ENCODE measurements at regions not wholly inside any gene's neighbourhood (a gene's known extent, or its start where the extent isn't known, plus 50 kb on each side); places are given as distances from the start of the nearest gene placed in this dataset.

DNA sequence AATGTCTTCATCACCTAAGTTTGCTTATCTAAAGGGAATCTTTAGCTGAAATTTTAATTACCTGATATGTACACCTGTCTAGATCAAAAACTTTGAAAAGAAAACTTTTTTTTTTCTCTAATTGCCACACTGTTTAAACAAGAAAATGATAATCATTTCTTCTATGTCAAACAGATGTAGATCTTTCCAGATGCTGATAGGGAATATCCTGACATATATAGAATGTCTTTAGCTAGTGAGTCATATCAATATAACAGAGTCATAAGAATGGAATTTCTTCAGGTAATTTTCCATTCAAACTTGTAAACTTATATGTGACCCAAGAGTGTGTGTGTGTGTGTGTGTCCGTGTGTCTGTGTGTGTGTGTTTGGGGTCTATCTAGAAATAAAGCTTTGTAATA is 271.9 kb downstream of the GPM6A start:
- no peak for DNase-seq

DNA sequence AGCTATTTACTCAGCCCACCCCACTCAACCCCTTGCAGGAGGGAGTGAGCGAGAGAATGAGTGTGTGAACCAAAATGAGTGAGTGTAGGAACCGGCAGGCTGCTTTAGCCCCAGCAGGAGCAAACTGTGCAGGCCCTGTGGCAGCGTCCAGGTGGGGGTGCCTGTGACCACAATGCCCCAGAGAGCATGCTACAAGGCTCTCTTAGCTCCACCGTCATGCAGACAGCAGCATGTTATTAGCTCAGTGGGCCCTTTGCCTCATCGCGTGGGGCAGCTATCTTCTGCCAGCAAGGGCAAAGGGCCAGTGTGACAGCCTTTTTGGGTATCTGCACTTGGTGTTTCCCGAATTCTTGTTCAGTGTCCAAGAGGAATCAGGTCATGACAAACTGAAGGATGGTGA is 271.3 kb downstream of the GPM6A start:
- no peak for DNase-seq

DNA sequence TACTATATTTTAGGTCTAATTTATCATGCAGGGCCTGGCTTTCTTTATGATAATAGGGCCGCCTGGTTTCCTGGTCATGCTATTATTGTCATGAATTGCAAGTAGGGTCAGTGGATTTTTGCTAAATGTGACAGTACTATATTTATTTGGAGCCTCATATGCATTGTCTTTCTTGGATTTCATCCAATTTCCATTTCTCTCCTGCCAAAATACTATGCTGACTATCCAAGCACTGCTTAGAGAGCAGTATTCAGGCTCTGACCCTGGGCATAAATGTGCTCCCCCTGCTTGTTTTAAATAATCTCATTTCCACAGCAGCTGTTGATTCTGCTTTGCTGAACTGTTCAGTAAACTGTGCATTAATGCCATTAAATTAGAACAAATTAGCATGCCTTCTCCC is 269.3 kb downstream of the GPM6A start:
- DNase-seq = peak; percentile 48

DNA sequence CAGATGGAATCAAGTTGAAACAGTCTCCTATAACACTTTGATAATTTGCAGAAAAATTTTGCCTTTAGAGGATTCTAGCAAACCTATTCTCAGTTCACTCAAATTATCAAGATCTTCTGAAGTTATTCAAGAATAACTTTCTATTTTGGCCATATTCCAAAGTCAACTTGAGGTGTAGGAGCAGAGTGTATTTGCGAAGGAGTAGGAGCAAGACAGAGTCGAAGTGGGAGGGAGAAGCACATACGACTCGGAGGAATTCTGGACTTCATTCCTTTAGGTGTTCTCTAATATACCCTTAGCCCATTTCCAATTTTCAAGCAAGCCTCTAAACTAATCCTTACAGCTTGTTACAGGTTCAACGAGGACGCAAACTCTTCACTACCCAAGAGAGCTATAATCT is 252.9 kb downstream of the GPM6A start:
- DNase-seq = no peak

DNA sequence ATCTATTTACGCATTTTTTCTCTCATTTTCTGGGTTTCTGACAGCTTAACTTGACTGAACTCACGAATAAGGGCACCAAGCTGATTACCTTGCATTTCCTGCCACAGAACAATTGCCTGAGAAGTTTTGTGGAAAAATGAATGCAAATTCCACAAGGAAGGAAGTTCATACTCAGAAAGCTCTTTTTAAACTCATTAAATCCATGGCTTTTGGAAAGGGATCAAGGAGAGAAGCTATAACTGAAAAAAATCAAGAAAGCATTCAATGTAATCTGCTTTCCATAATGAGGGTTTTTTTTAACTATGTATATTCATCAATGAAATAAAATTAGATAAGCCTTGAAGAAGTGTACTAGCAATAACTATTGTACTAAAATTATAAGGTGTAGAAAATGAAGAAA is 252.5 kb downstream of the GPM6A start:
- no peak for DNase-seq

DNA sequence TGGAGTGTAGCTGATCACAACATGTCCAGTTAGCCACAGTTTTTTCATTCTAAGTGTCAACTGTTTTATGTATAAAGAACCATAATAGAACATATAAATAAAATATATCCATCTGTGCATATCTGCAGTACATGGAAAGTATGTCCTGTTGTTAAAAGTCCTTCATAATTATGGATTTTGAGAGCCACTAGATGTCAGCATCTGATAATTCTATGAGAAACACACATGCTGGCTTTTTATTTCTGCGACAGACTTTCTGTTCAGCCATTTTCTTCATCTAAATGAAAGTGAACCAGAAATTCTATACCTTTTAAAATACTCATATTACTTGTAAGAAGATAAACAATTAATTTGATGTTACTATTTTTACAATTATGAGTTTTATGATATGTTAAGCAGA is 251.5 kb downstream of the GPM6A start:
- peak; percentile 7 for DNase-seq

DNA sequence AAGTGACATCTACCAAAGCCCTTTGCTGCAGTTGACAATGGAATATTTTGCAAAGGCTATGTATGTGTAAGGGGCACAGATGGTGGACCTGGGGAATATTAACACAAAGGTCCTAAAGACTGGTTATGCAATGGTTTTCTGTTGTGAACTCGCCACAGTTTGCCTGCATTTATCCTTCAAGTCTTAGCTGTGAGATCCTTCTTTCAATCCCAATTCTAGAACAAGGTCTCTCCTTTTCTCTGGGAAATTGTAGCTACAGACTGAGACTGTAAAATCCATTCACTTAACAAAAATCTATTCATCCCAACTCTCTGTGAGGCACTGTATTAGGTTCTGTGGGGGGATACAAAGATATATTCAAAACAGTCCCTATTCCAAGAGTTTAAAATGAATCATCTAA is 250.4 kb downstream of the GPM6A start:
- no peak for DNase-seq

DNA sequence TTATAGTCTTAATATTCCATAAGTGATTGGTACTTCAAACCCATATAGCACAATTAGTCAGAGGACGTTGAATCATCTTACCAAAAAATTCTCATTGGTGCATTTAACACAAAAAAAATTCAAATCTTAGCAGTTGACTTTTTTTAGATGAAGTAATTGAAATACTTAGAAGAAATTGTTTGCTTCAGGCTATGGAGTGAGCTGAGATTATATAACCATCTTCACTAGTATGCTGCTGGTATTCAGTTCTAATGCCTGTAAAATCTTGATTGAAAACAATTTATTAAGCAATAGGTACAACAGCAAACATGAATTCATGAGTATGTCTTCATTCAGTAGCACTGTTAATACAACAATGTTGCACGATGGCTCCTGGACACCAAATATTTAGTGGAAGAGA is 250.0 kb downstream of the GPM6A start:
- DNase-seq = no peak

DNA sequence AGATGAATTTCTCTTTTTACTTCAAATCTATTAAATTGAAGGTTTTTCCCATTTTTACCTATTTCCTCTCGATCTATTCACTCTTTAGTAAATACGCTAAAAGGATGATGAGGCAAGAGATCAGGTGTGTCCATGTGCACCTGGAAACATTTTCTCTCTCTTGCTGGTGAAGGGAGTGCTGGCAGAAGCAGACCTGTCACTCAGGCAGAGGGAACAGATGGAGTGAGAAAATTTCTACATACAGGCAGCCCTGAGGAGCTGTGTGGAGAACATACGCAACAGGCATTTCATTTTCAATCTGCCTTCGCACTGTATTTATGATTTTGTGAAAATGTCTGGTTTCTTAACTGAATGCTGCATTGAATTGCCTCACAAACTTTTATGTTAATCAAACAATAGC is 249.5 kb downstream of the GPM6A start:
- DNase-seq = no peak
